GM12878 (cell line): ENCODE measurements at regions not wholly inside any gene's neighbourhood (a gene's known extent, or its start where the extent isn't known, plus 50 kb on each side); places are given as distances from the start of the nearest gene placed in this dataset.

Source experiments
- ATAC-seq: fragments of 200-7000 bp; cut with Tn5 transposase; 3 replicates; pipeline ENCODE4 v1.9.1; 2020; ENCODE audit warnings: mild to moderate bottlenecking, moderate library complexity
- BruUV-seq: library from RNA; stranded (reverse); fragments of 400-500 nt; replicated peaks from 2 replicates; lab custom pipeline; 2021; lab: Mats Ljungman, UMichigan
- CTCF ChIA-PET: fragments of 300-600 bp; sonication (Branson Sonifier 250); formaldehyde crosslinking; extraction: SDS; loops from one replicate; lab custom pipeline; 2021; ENCODE audit warnings: inconsistent platforms; lab: Yijun Ruan, JAX
- POLR2A ChIA-PET: fragments of 350-600 bp; formaldehyde crosslinking; extraction: SDS; loops from one replicate; lab custom pipeline; 2021; ENCODE audit warnings: inconsistent platforms; lab: Charles Lee
- RAD21 ChIA-PET: fragments of 300-600 bp; sonication (Branson Sonifier 250); formaldehyde crosslinking; loops from one replicate; lab custom pipeline; 2023; ENCODE audit warnings: antibody characterized with exemption; ENCODE audit not compliant: unreplicated experiment; lab: Charles Lee
- SMC1A ChIA-PET: fragments of 300-600 bp; sonication (Branson Sonifier 250); formaldehyde crosslinking; loops from one replicate; lab custom pipeline; 2023; ENCODE audit not compliant: unreplicated experiment, uncharacterized antibody; lab: Charles Lee
- DNase-seq: peaks from one replicate; pipeline ENCODE4 v3.0.0-alpha.2; 2011; ENCODE audit warnings: low read depth, low spot score
- FAIRE-seq: peaks from 3 replicates; lab custom pipeline; 2011; peaks lifted over from hg19 to GRCh38; lab: Jason Lieb, UNC
- H2AFZ ChIP-seq: 2 replicates; pipeline ENCODE4 v1.6.0; 2011; ENCODE audit warnings: low read depth, low read length, control low read depth; ENCODE audit not compliant: control insufficient read depth
- H3K27ac ChIP-seq: 2 replicates; pipeline ENCODE4 v1.5.1; 2011; ENCODE audit warnings: control low read depth; ENCODE audit not compliant: control insufficient read depth, insufficient read depth
- H3K27me3 ChIP-seq, 2 experiments: replicated peaks in 1 of 2; 2 replicates each; pipeline versions ENCODE4 v1.6.0 to v1.6.1; 2011; ENCODE audit warnings: low read length in 1 of 2; ENCODE audit not compliant: control insufficient read depth in 2 of 2, insufficient read depth in 2 of 2
- H3K36me3 ChIP-seq, 2 experiments: 2 replicates each; pipeline ENCODE4 v1.5.1; 2011; ENCODE audit warnings: low read length in 1 of 2; ENCODE audit not compliant: control insufficient read depth in 2 of 2, insufficient read depth in 2 of 2
- H3K4me1 ChIP-seq: 2 replicates; pipeline ENCODE4 v1.6.1; 2011; ENCODE audit warnings: mild to moderate bottlenecking, low read length, moderate library complexity, mixed read lengths; ENCODE audit not compliant: control insufficient read depth, insufficient read depth
- H3K4me2 ChIP-seq: 2 replicates; pipeline ENCODE4 v1.6.0; 2011; ENCODE audit warnings: control low read depth; ENCODE audit not compliant: control insufficient read depth, insufficient read depth
- H3K4me3 ChIP-seq: fragments of 200-600 bp; sonication (generic); 2 replicates; pipeline ENCODE4 v1.5.1; 2016
- H3K79me2 ChIP-seq: 2 replicates; pipeline ENCODE4 v1.6.0; 2011; ENCODE audit warnings: low read length; ENCODE audit not compliant: control insufficient read depth, insufficient read depth
- H3K9ac ChIP-seq: 2 replicates; pipeline ENCODE4 v1.8.0; 2011; ENCODE audit warnings: low read length, control low read depth, mixed read lengths; ENCODE audit not compliant: control insufficient read depth, insufficient read depth
- H3K9me3 ChIP-seq: replicated peaks from 3 replicates; pipeline ENCODE4 v1.5.1; 2011; ENCODE audit warnings: mild to moderate bottlenecking, low read length; ENCODE audit not compliant: control insufficient read depth, insufficient read depth
- H4K20me1 ChIP-seq: 2 replicates; pipeline ENCODE4 v1.6.0; 2011; ENCODE audit not compliant: control insufficient read depth, insufficient read depth
- BMI1 ChIP-seq: fragments of 450-650 bp; IDR thresholded peaks from 2 replicates; pipeline ENCODE4 v1.6.1; 2016; ENCODE audit warnings: mild to moderate bottlenecking, moderate library complexity, borderline replicate concordance
- BRCA1 ChIP-seq: IDR thresholded peaks from 2 replicates; pipeline ENCODE4 v1.6.1; 2011; ENCODE audit warnings: low read depth, low read length, improper control_type of control experiment
- PAX5 ChIP-seq: IDR thresholded peaks from 2 replicates; pipeline ENCODE4 v1.6.1; 2011; ENCODE audit warnings: low read depth, low read length, borderline replicate concordance
- SPI1 ChIP-seq: IDR thresholded peaks from 2 replicates; pipeline ENCODE4 v1.6.1; 2011; ENCODE audit warnings: low read depth, mild to moderate bottlenecking, low read length, moderate library complexity, borderline replicate concordance; ENCODE audit not compliant: insufficient read depth
- TAF1 ChIP-seq: IDR thresholded peaks from 2 replicates; pipeline ENCODE4 v1.6.1; 2011; ENCODE audit warnings: mild to moderate bottlenecking, low read depth, low read length, borderline replicate concordance
- in situ Hi-C: fragments of 300-500 bp; cut with MboI; formaldehyde crosslinking; loops from 9 replicates; pipeline ENCODE4 v1.14.3; 2018; ENCODE audit warnings: mixed read lengths
- intact Hi-C: fragments of 100-400 bp; cut with micrococcal nuclease; formaldehyde crosslinking; loops from one replicate; pipeline ENCODE4 v1.14.2; 2022; ENCODE audit not compliant: unreplicated experiment
- TF ChIP-seq, protein P1 (sequence below): fragments of 450-650 bp; formaldehyde crosslinking; IDR thresholded peaks from 2 replicates; pipeline ENCODE4 v1.4.0; 2022; ENCODE audit warnings: mild to moderate bottlenecking, moderate library complexity
- TF ChIP-seq, protein P2 (sequence below): fragments of 450-650 bp; conservative IDR thresholded peaks from 2 replicates; pipeline ENCODE4 v1.6.1; 2017; ENCODE audit warnings: mild to moderate bottlenecking, moderate library complexity
- TF ChIP-seq, protein P3 (sequence below): fragments of 450-650 bp; IDR thresholded peaks from 2 replicates; pipeline ENCODE4 v1.6.1; 2017; ENCODE audit warnings: antibody characterized with exemption, mild to moderate bottlenecking, moderate library complexity
- TF ChIP-seq, protein P4 (sequence below): fragments of 450-650 bp; IDR thresholded peaks from 2 replicates; pipeline ENCODE4 v1.6.1; 2018; ENCODE audit warnings: mild to moderate bottlenecking, low read depth, moderate library complexity; ENCODE audit not compliant: partially characterized antibody
- TF ChIP-seq, protein P5 (sequence below): fragments of 450-650 bp; formaldehyde crosslinking; IDR thresholded peaks from 2 replicates; pipeline ENCODE4 v1.5.0; 2022; ENCODE audit warnings: mild to moderate bottlenecking, missing genetic modification characterization

DNA sequence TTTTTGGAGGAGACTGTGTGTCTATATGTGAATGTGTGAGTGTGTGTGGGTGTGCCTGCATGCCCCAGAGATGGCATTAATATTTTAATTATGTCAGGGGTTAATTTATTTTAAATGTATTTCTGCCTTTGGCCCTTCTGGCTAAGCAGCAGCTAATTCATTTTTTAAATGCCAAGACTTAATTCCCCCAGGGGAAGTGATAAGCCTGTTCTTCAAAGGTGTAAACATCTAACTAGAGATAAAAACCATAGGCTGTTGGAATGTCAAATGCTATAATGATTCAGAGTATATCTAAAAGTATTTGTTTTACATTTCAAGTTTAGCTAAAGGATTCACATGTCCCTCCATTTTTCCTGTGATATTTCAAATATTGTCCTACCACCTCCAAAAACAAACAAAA lies 184.7 kb downstream of the SPP2 start:
- no peak overlapping the region for H3K27ac ChIP-seq
- H3K9me3 ChIP-seq: no peaks in the 10 kb centered on the region
- RAD21 ChIA-PET: no interaction called here
- no peak for ATAC-seq
- H4K20me1 ChIP-seq: no peaks in the 10 kb centered on the region
- no TSS peak for BruUV-seq
- POLR2A ChIA-PET: no interaction called here
- no peaks in the 10 kb centered on the region for H3K79me2 ChIP-seq
- no peak overlapping the region for H3K4me3 ChIP-seq
- DNase-seq: no peak
- H3K9ac ChIP-seq: no peak overlapping the region
- no peak overlapping the region for H2AFZ ChIP-seq
- in situ Hi-C loops (no loop called here), intact Hi-C loops (no loop called here)
- no peak overlapping the region for H3K4me2 ChIP-seq
- SMC1A ChIA-PET: no interaction called here
- no peaks in the 10 kb centered on the region for H3K36me3 ChIP-seq
- no peak for FAIRE-seq
- CTCF ChIA-PET: no interaction called here
- no peaks in the 10 kb centered on the region for H3K4me1 ChIP-seq
- H3K27me3 ChIP-seq: no peaks in the 10 kb centered on the region
- TF ChIP-seq PAX5 (no peak), SPI1 (no peak), BMI1 (no peak), TAF1 (no peak), BRCA1 (no peak)
- TF ChIP-seq, protein P1, sequence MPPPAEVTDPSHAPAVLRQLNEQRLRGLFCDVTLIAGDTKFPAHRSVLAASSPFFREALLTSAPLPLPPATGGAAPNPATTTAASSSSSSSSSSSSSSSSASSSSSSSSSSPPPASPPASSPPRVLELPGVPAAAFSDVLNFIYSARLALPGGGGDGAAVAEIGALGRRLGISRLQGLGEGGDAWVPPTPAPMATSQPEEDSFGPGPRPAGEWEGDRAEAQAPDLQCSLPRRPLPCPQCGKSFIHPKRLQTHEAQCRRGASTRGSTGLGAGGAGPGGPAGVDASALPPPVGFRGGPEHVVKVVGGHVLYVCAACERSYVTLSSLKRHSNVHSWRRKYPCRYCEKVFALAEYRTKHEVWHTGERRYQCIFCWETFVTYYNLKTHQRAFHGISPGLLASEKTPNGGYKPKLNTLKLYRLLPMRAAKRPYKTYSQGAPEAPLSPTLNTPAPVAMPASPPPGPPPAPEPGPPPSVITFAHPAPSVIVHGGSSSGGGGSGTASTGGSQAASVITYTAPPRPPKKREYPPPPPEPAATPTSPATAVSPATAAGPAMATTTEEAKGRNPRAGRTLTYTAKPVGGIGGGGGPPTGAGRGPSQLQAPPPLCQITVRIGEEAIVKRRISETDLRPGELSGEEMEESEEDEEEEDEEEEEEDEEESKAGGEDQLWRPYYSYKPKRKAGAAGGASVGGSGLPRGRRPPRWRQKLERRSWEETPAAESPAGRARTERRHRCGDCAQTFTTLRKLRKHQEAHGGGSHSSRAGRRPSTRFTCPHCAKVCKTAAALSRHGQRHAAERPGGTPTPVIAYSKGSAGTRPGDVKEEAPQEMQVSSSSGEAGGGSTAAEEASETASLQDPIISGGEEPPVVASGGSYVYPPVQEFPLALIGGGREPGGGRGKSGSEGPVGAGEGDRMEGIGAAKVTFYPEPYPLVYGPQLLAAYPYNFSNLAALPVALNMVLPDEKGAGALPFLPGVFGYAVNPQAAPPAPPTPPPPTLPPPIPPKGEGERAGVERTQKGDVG (CRISPR knock-in tag): no peak
- TF ChIP-seq, protein P2, sequence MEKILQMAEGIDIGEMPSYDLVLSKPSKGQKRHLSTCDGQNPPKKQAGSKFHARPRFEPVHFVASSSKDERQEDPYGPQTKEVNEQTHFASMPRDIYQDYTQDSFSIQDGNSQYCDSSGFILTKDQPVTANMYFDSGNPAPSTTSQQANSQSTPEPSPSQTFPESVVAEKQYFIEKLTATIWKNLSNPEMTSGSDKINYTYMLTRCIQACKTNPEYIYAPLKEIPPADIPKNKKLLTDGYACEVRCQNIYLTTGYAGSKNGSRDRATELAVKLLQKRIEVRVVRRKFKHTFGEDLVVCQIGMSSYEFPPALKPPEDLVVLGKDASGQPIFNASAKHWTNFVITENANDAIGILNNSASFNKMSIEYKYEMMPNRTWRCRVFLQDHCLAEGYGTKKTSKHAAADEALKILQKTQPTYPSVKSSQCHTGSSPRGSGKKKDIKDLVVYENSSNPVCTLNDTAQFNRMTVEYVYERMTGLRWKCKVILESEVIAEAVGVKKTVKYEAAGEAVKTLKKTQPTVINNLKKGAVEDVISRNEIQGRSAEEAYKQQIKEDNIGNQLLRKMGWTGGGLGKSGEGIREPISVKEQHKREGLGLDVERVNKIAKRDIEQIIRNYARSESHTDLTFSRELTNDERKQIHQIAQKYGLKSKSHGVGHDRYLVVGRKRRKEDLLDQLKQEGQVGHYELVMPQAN: no peak
- TF ChIP-seq, protein P3, sequence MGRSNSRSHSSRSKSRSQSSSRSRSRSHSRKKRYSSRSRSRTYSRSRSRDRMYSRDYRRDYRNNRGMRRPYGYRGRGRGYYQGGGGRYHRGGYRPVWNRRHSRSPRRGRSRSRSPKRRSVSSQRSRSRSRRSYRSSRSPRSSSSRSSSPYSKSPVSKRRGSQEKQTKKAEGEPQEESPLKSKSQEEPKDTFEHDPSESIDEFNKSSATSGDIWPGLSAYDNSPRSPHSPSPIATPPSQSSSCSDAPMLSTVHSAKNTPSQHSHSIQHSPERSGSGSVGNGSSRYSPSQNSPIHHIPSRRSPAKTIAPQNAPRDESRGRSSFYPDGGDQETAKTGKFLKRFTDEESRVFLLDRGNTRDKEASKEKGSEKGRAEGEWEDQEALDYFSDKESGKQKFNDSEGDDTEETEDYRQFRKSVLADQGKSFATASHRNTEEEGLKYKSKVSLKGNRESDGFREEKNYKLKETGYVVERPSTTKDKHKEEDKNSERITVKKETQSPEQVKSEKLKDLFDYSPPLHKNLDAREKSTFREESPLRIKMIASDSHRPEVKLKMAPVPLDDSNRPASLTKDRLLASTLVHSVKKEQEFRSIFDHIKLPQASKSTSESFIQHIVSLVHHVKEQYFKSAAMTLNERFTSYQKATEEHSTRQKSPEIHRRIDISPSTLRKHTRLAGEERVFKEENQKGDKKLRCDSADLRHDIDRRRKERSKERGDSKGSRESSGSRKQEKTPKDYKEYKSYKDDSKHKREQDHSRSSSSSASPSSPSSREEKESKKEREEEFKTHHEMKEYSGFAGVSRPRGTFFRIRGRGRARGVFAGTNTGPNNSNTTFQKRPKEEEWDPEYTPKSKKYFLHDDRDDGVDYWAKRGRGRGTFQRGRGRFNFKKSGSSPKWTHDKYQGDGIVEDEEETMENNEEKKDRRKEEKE: no peak
- TF ChIP-seq, protein P4, sequence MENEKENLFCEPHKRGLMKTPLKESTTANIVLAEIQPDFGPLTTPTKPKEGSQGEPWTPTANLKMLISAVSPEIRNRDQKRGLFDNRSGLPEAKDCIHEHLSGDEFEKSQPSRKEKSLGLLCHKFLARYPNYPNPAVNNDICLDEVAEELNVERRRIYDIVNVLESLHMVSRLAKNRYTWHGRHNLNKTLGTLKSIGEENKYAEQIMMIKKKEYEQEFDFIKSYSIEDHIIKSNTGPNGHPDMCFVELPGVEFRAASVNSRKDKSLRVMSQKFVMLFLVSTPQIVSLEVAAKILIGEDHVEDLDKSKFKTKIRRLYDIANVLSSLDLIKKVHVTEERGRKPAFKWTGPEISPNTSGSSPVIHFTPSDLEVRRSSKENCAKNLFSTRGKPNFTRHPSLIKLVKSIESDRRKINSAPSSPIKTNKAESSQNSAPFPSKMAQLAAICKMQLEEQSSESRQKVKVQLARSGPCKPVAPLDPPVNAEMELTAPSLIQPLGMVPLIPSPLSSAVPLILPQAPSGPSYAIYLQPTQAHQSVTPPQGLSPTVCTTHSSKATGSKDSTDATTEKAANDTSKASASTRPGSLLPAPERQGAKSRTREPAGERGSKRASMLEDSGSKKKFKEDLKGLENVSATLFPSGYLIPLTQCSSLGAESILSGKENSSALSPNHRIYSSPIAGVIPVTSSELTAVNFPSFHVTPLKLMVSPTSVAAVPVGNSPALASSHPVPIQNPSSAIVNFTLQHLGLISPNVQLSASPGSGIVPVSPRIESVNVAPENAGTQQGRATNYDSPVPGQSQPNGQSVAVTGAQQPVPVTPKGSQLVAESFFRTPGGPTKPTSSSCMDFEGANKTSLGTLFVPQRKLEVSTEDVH: no peak
- TF ChIP-seq, protein P5, sequence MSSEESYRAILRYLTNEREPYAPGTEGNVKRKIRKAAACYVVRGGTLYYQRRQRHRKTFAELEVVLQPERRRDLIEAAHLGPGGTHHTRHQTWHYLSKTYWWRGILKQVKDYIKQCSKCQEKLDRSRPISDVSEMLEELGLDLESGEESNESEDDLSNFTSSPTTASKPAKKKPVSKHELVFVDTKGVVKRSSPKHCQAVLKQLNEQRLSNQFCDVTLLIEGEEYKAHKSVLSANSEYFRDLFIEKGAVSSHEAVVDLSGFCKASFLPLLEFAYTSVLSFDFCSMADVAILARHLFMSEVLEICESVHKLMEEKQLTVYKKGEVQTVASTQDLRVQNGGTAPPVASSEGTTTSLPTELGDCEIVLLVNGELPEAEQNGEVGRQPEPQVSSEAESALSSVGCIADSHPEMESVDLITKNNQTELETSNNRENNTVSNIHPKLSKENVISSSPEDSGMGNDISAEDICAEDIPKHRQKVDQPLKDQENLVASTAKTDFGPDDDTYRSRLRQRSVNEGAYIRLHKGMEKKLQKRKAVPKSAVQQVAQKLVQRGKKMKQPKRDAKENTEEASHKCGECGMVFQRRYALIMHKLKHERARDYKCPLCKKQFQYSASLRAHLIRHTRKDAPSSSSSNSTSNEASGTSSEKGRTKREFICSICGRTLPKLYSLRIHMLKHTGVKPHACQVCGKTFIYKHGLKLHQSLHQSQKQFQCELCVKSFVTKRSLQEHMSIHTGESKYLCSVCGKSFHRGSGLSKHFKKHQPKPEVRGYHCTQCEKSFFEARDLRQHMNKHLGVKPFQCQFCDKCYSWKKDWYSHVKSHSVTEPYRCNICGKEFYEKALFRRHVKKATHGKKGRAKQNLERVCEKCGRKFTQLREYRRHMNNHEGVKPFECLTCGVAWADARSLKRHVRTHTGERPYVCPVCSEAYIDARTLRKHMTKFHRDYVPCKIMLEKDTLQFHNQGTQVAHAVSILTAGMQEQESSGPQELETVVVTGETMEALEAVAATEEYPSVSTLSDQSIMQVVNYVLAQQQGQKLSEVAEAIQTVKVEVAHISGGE: no peak
